Common myeloid progenitor, CD34-positive (primary cell): ENCODE measurements at regions not wholly inside any gene's neighbourhood (a gene's known extent, or its start where the extent isn't known, plus 50 kb on each side); places are given as distances from the start of the nearest gene placed in this dataset.

Source experiments
- CTCF ChIA-PET: fragments of 350-600 bp; sonication (Branson Sonifier 250); formaldehyde crosslinking; loops from one replicate; lab custom pipeline; 2021; ENCODE audit warnings: antibody characterized with exemption; lab: Charles Lee
- POLR2A ChIA-PET: fragments of 350-600 bp; sonication (Branson Sonifier 250); formaldehyde crosslinking; loops from one replicate; lab custom pipeline; 2021; ENCODE audit warnings: antibody characterized with exemption; lab: Charles Lee
- DNase-seq, 3 donors: peaks; one replicate each; pipeline versions ENCODE4 v3.0.0 to v3.0.0-alpha.2; 2013
- H3K27ac ChIP-seq, 2 experiments: 1 replicate in 1 of 2; 2 replicates in 1 of 2; pipeline ENCODE4 v1.7.0; 2013; ENCODE audit warnings: inconsistent platforms in 2 of 2, low read length in 2 of 2, mild to moderate bottlenecking in 2 of 2, low read depth in 1 of 2, moderate library complexity in 1 of 2; ENCODE audit not compliant: severe bottlenecking in 2 of 2, insufficient read depth in 1 of 2, poor library complexity in 1 of 2
- H3K27me3 ChIP-seq, 5 experiments: replicated peaks in 2 of 5; 1 replicate in 3 of 5; 2 replicates in 2 of 5; pipeline versions ENCODE4 v1.6.1 to v1.7.0; 2013; ENCODE audit warnings: low read length in 4 of 5, mild to moderate bottlenecking in 2 of 5, moderate library complexity in 2 of 5, inconsistent platforms in 1 of 5; ENCODE audit not compliant: insufficient read depth in 5 of 5, control insufficient read depth in 4 of 5
- H3K36me3 ChIP-seq, 4 experiments: 1 replicate in 2 of 4; 2 replicates in 2 of 4; pipeline versions ENCODE4 v1.6.1 to v1.7.0; 2013; ENCODE audit warnings: low read length in 3 of 4, control low read depth in 1 of 4, mild to moderate bottlenecking in 1 of 4; ENCODE audit not compliant: control insufficient read depth in 4 of 4, insufficient read depth in 4 of 4
- H3K4me1 ChIP-seq, 4 experiments: 1 replicate in 3 of 4; 2 replicates in 1 of 4; pipeline versions ENCODE4 v1.6.1 to v1.7.1; 2013; ENCODE audit warnings: low read length in 3 of 4, mild to moderate bottlenecking in 3 of 4, control low read depth in 1 of 4, inconsistent platforms in 1 of 4, moderate library complexity in 1 of 4; ENCODE audit not compliant: control insufficient read depth in 4 of 4, insufficient read depth in 4 of 4; ENCODE audit errors: control extremely low read depth in 1 of 4
- H3K4me3 ChIP-seq, 7 experiments: 1 replicate in 4 of 7; 2 replicates in 3 of 7; pipeline versions ENCODE4 v1.5.1 to v1.7.0; 2013; ENCODE audit warnings: mild to moderate bottlenecking in 7 of 7, low read length in 6 of 7, moderate library complexity in 6 of 7, inconsistent platforms in 2 of 7, low read depth in 2 of 7, control low read depth in 1 of 7; ENCODE audit not compliant: insufficient read depth in 4 of 7, control insufficient read depth in 1 of 7; ENCODE audit errors: extremely low read depth in 1 of 7
- H3K9me3 ChIP-seq, 5 experiments: 1 replicate in 4 of 5; 2 replicates in 1 of 5; pipeline versions ENCODE4 v1.6.1 to v1.7.1; 2013; ENCODE audit warnings: low read length in 4 of 5, mild to moderate bottlenecking in 2 of 5, inconsistent platforms in 1 of 5, low read depth in 1 of 5, moderate library complexity in 1 of 5; ENCODE audit not compliant: control insufficient read depth in 4 of 5, insufficient read depth in 2 of 5; ENCODE audit errors: control extremely low read depth in 1 of 5
- WGBS: methylation state at CpG from one replicate; pipeline ENCODE4 v1.1.5; 2013; ENCODE audit not compliant: insufficient coverage; 5-methylcytosine and 5-hydroxymethylcytosine counted together

DNA sequence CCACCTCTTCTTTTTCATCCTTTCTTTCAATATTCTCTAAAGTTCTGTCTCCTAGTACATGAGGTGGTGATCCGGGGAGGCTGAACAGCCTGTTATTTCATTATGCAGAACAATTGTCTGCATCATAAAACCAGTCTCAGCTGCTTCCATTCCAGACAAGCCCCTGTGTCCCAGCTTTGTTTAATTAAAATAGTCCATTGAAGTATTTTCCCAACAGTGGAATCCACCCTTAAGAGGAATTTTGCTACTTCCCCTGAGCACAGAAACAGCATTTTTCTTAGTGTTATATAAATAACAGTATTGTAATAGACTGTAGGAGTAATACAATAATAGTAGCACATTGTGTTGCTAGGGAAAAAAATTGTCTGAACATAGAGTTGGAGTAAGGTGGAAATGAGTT lies 395.4 kb upstream of the TCF4 start:
- Histone ChIP-seq H3K4me1 (peaks cover 0 to 1% (median under 1%) of the 10 kb centered on the region in 4 experiments), H3K27ac (no peak overlapping the region), H3K27me3 (no peaks in the 10 kb centered on the region), H3K9me3 (peaks cover 0 to 3% (median 0%) of the 10 kb centered on the region in 5 experiments), H3K36me3 (no peaks in the 10 kb centered on the region), H3K4me3 (no peak overlapping the region)
- DNase-seq, result no peak
- ChIA-PET POLR2A (no interaction called here), CTCF (interaction anchor here (0.9 kb wide), 1 partner anchor 8 kb away, joined by 3 read pairs; no protein-coding TSS in a partner anchor)
- WGBS, result 100% methylated on average over 1 of the region's 1 CpG

DNA sequence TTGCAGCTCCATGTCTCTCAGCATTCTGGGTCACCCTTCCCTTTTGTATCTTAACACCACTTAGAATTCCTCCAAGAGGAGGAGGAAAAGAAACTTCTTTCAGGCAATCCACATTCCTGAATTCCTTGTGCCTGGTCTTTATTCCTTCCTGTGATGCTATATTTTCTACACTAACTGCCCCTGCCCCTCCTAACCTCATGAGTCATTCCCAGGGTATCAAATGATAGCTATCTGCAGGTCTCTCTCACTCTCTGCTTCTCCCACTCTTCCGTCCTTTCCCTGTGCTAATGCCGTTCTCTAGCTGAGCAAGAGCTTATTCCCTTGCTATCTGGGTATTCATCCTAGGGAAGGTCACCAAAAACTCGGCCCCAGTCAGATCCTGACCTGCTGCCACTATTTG lies 395.0 kb upstream of the TCF4 start:
- Histone ChIP-seq H3K9me3 (peaks cover 0 to 3% (median 0%) of the 10 kb centered on the region in 5 experiments), H3K27ac (no peak overlapping the region), H3K4me3 (no peak overlapping the region), H3K4me1 (no peaks in the 10 kb centered on the region), H3K27me3 (no peaks in the 10 kb centered on the region), H3K36me3 (no peaks in the 10 kb centered on the region)
- ChIA-PET CTCF (no interaction called here), POLR2A (no interaction called here)
- 93% methylated on average over 3 of the region's 3 CpGs for WGBS
- no peak for DNase-seq

DNA sequence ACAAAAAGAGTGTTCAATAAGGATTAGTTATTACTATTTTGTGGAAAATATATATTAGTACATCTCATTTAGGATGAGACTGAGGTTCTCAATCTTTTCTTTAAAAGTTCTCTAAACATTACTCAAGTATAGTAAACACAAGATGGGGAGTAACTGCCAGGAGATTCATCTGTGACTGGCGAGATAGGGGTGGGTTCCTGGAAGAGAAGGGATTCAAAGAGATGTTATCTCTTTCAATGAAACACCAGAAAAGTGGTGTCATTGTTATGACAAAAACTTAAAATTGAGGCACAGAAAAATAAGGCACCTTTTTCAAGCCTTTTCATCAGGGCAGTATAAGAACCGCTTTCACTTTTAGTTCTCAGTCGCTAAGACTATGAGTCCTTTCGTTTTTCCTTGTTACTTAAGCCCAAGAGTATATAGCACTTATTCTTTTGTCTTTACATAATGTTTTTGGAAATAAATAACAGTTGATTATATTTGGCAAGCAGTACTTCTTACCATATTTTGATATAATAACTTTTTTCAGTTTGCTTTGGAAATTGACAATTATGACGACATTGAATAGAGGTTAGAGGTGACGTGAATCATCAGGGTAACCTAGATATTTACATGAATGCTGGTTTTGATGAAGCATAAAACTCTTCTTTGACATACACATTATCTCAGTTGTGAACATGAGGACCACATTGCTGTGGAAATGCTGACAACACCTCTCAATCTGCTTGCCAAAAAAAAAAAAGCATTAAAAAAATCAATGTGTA lies 393.9 kb upstream of the TCF4 start:
- Histone ChIP-seq H3K4me3 (no peak overlapping the region), H3K4me1 (no peaks in the 10 kb centered on the region), H3K36me3 (no peaks in the 10 kb centered on the region), H3K27ac (peak overlapping the region in 1 of 2 experiments; percentile 7), H3K9me3 (no peaks in the 10 kb centered on the region), H3K27me3 (no peaks in the 10 kb centered on the region)
- WGBS, result 100% methylated on average over 2 of the region's 6 CpGs
- ChIA-PET POLR2A (no interaction called here), CTCF (no interaction called here)
- no peak for DNase-seq

DNA sequence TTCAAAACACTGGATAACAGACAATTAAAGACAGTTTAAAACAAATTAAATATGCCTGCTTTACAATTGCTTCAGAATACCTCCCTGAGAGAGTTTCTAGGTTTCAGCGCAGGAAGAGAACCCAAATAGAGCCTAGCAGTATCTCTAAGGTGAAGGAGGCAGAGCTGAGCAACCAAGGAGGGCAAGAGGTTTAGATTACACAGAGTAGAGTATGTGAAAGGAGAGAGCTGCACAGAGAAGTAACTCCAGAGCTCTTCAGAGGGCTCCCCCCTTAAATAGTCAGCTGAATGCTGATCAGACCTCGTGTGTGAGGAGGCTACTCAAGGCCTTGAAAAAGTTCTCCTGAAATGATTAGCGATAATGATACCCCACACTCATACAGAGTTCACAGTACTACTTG lies 386.5 kb upstream of the TCF4 start:
- Histone ChIP-seq H3K4me3 (no peak overlapping the region), H3K27me3 (no peaks in the 10 kb centered on the region), H3K27ac (no peak overlapping the region), H3K4me1 (peaks cover 0 to 2% (median 0%) of the 10 kb centered on the region in 4 experiments), H3K9me3 (peaks cover 0 to 3% (median 0%) of the 10 kb centered on the region in 5 experiments), H3K36me3 (no peaks in the 10 kb centered on the region)
- no peak for DNase-seq
- 100% methylated on average over 1 of the region's 3 CpGs for WGBS
- ChIA-PET POLR2A (no interaction called here), CTCF (interaction anchor here (1.4 kb wide), 1 partner anchor 9 kb away, joined by 3 read pairs; no protein-coding TSS in a partner anchor)

DNA sequence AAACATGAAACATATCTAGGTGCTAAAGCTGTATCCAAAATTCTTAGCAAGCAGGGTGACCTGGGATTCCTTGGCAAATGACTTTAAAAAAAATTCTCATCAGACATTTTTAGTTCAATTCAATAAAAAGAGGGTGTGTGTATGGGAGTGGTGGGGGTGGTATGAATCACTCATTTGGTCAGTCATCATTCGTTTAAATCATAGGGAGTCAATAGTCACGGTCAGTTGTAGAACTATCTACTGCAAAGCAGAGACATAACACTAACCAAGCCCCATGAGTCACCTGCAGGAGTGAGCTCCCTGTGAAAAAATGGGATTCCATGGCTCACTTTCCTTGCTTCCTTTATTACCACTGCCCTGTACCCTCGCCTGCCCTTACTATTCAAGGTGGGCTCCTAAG lies 380.6 kb upstream of the TCF4 start:
- H3K9me3 ChIP-seq, result no peaks in the 10 kb centered on the region
- H3K27ac ChIP-seq, result no peak overlapping the region
- ChIA-PET POLR2A (no interaction called here), CTCF (interaction anchor here (1.4 kb wide), 1 partner anchor 123 kb away, joined by 3 read pairs; no protein-coding TSS in a partner anchor)
- H3K36me3 ChIP-seq, result no peaks in the 10 kb centered on the region
- H3K4me1 ChIP-seq, result peaks cover 0 to 2% (median 0%) of the 10 kb centered on the region in 4 experiments
- DNase-seq, result no peak
- 100% methylated on average over 3 of the region's 3 CpGs for WGBS
- no peak overlapping the region for H3K4me3 ChIP-seq
- no peaks in the 10 kb centered on the region for H3K27me3 ChIP-seq

DNA sequence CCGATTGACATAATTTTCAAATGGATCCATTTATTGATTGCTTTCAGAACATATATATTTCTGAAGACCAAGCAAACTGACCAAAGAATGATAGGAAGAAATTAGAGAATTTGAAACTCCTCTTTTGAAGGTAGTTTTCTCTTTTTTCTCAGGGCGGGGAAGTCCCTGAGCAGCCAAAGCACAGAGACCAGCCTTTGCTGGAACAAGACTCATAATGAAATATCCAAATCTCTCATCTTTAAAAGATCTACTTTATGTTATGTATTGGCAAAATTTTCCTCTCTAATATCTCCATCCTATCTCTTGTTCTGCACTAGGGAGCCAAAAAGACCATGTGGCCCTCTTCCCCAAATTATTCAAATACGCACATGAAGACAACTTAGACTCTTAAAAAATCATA lies 379.0 kb upstream of the TCF4 start:
- Histone ChIP-seq H3K27me3 (no peaks in the 10 kb centered on the region), H3K27ac (no peak overlapping the region), H3K4me3 (no peak overlapping the region), H3K36me3 (no peaks in the 10 kb centered on the region), H3K4me1 (peaks cover 0 to 2% (median 0%) of the 10 kb centered on the region in 4 experiments), H3K9me3 (no peaks in the 10 kb centered on the region)
- ChIA-PET POLR2A (no interaction called here), CTCF (interaction anchor here (1.4 kb wide), 1 partner anchor 121 kb away, joined by 3 read pairs; no protein-coding TSS in a partner anchor)
- DNase-seq, result no peak
- WGBS, result 100% methylated on average over 1 of the region's 3 CpGs

DNA sequence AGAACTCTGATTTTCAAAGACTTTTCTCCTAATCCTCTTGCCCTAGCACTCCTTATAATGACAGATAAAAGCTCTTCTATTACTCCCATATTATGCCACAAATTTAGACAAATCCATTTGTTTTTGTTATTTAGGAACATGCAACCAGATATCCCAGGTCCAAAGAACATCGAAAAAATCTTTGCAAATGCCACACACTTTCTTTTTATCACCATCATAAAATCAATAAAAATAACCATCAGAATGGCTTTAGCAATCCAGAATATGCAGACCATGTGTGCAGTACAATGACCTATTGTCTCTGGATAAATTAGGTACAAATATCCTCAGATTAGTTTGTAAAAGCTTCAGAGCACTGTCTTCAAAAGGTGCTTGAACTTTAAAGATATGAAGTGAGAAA lies 376.2 kb upstream of the TCF4 start:
- POLR2A ChIA-PET, result no interaction called here
- WGBS, result 100% methylated on average over 1 of the region's 1 CpG
- no peak overlapping the region for H3K27ac ChIP-seq

More for the DNA sequence above, 376.2 kb upstream of the TCF4 start:
- Histone ChIP-seq H3K9me3 (no peaks in the 10 kb centered on the region), H3K36me3 (no peaks in the 10 kb centered on the region), H3K4me1 (no peaks in the 10 kb centered on the region), H3K27me3 (no peaks in the 10 kb centered on the region), H3K4me3 (no peak overlapping the region)
- no peak for DNase-seq
- CTCF ChIA-PET, result no interaction called here
